Calu3 (cell line): ENCODE measurements at regions not wholly inside any gene's neighbourhood (a gene's known extent, or its start where the extent isn't known, plus 50 kb on each side); places are given as distances from the start of the nearest gene placed in this dataset.

ENCODE experiments used
- BruUV-seq: library from RNA; stranded (reverse); fragments of 400-500 nt; replicated peaks from 2 replicates; lab custom pipeline; 2021; lab: Mats Ljungman, UMichigan
- CTCF ChIA-PET: fragments of 300-600 bp; sonication (Branson Sonifier 250); formaldehyde crosslinking; loops from one replicate; lab custom pipeline; 2022; ENCODE audit warnings: antibody characterized with exemption; lab: Charles Lee
- DNase-seq: peaks from one replicate; pipeline ENCODE4 v3.0.0; 2022
- H3K27ac Mint-ChIP-seq: one replicate; pipeline ENCODE4 v1.8.0; 2022; ENCODE audit warnings: mixed read lengths; ENCODE audit not compliant: unreplicated experiment
- H3K27me3 Mint-ChIP-seq: one replicate; pipeline ENCODE4 v1.8.0; 2022; ENCODE audit warnings: mixed read lengths; ENCODE audit not compliant: unreplicated experiment
- H3K36me3 Mint-ChIP-seq: one replicate; pipeline ENCODE4 v1.8.0; 2022; ENCODE audit warnings: mild to moderate bottlenecking, moderate library complexity, mixed read lengths; ENCODE audit not compliant: insufficient read depth, unreplicated experiment
- H3K4me1 Mint-ChIP-seq: one replicate; pipeline ENCODE4 v1.8.0; 2022; ENCODE audit warnings: mild to moderate bottlenecking, low read depth, mixed read lengths; ENCODE audit not compliant: unreplicated experiment
- H3K4me3 Mint-ChIP-seq: one replicate; pipeline ENCODE4 v1.8.0; 2022; ENCODE audit warnings: mild to moderate bottlenecking, low read depth, moderate library complexity, mixed read lengths; ENCODE audit not compliant: unreplicated experiment
- H3K9me3 Mint-ChIP-seq: one replicate; pipeline ENCODE4 v1.8.0; 2022; ENCODE audit warnings: low read depth, mixed read lengths; ENCODE audit not compliant: unreplicated experiment
- CTCF ChIP-seq: fragments of 200-600 bp; IDR thresholded peaks from one replicate; pipeline ENCODE4 v1.8.0; 2022; ENCODE audit warnings: antibody characterized with exemption; ENCODE audit not compliant: unreplicated experiment
- intact Hi-C: fragments of 100-400 bp; cut with micrococcal nuclease; formaldehyde crosslinking; loops from one replicate; pipeline ENCODE4 v1.10.0; 2022; ENCODE audit not compliant: unreplicated experiment

GRCh38 chr11:115965767-115966504 is 461.7 kb upstream of the CADM1 start:
- no peaks in the 10 kb centered on the region for H3K36me3 Mint-ChIP-seq
- no peak for TF ChIP-seq CTCF
- H3K4me3 Mint-ChIP-seq: no peak overlapping the region
- peaks cover 8% of the 10 kb centered on the region for H3K9me3 Mint-ChIP-seq
- H3K27me3 Mint-ChIP-seq: no peaks in the 10 kb centered on the region
- no peak overlapping the region for H3K27ac Mint-ChIP-seq
- BruUV-seq: no TSS peak
- DNase-seq: no peak
- H3K4me1 Mint-ChIP-seq: no peaks in the 10 kb centered on the region
- intact Hi-C loops: no loop called here
- CTCF ChIA-PET: no interaction called here

- BruUV-seq: no TSS peak
- TF ChIP-seq CTCF: no peak
- no peak overlapping the region for H3K27ac Mint-ChIP-seq
- CTCF ChIA-PET: no interaction called here
- peaks cover 3% of the 10 kb centered on the region for H3K9me3 Mint-ChIP-seq
- DNase-seq: no peak
- intact Hi-C loops: no loop called here
- no peak overlapping the region for H3K4me3 Mint-ChIP-seq
- H3K4me1 Mint-ChIP-seq: no peaks in the 10 kb centered on the region
- H3K36me3 Mint-ChIP-seq: no peaks in the 10 kb centered on the region
- no peaks in the 10 kb centered on the region for H3K27me3 Mint-ChIP-seq
Observed at GRCh38 chr11:115964091-115964490, 459.9 kb upstream of the CADM1 start.

- no peak for DNase-seq
- no peak for TF ChIP-seq CTCF
- BruUV-seq: no TSS peak
- peaks cover 3% of the 10 kb centered on the region for H3K9me3 Mint-ChIP-seq
- H3K36me3 Mint-ChIP-seq: no peaks in the 10 kb centered on the region
- H3K27me3 Mint-ChIP-seq: no peaks in the 10 kb centered on the region
- H3K27ac Mint-ChIP-seq: no peak overlapping the region
- no peaks in the 10 kb centered on the region for H3K4me1 Mint-ChIP-seq
- H3K4me3 Mint-ChIP-seq: no peak overlapping the region
- intact Hi-C loops: no loop called here
- CTCF ChIA-PET: no interaction called here
Observed at GRCh38 chr11:115963156-115963555, 458.9 kb upstream of the CADM1 start.

- Mint-ChIP-seq H3K9me3 (no peaks in the 10 kb centered on the region), H3K36me3 (no peaks in the 10 kb centered on the region), H3K4me3 (no peak overlapping the region), H3K27me3 (no peaks in the 10 kb centered on the region), H3K27ac (no peak overlapping the region), H3K4me1 (no peaks in the 10 kb centered on the region)
- intact Hi-C loops: no loop called here
- CTCF ChIA-PET: no interaction called here
- no TSS peak for BruUV-seq
- no peak for DNase-seq
- no peak for TF ChIP-seq CTCF
Observed at GRCh38 chr11:115961159-115962003, 457.2 kb upstream of the CADM1 start.
